GM19023 (cell line): ENCODE measurements at regions not wholly inside any gene's neighbourhood (a gene's known extent, or its start where the extent isn't known, plus 50 kb on each side); places are given as distances from the start of the nearest gene placed in this dataset.
A peak's percentile ranks its signal among the peaks of the same experiment; 100 is the strongest.
"Not testable (repeated sequence)": the region's sequence is repeated elsewhere in the genome, so short reads cannot be mapped to it uniquely, and the experiment has no call there.

ENCODE experiments used
- ATAC-seq: cut with Tn5 transposase; IDR thresholded peaks from one replicate; pipeline ENCODE4 v1.9.1; 2021; ENCODE audit warnings: mild to moderate bottlenecking, moderate library complexity; ENCODE audit not compliant: unreplicated experiment

GRCh38 chr2:75932996-75933395 lies 222.3 kb upstream of the GCFC2 start:
- ATAC-seq = no peak

DNA sequence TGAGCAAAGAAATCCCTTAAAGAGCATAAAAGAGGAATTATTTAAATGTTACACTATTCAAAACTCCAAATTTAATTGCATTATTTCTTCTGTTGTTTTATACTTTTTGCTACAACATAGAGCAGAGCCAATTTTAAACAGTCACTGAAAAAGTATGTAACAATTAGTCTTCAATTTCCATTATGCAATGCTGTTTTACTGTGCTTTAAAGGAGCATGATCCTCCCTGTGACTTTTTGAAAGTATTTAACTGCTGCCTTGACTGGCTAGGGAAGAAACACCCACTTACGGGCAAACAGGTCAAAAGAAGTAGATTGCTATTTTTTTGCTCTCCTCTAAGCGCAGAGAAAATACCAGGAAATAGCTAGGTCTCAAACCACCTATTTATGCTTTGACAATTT lies 217.4 kb upstream of the GCFC2 start:
- no peak for ATAC-seq

GRCh38 chr2:75925331-75926024 lies 214.8 kb upstream of the GCFC2 start:
- no peak for ATAC-seq

GRCh38 chr2:75922191-75922590 lies 211.5 kb upstream of the GCFC2 start:
- ATAC-seq = no peak

DNA sequence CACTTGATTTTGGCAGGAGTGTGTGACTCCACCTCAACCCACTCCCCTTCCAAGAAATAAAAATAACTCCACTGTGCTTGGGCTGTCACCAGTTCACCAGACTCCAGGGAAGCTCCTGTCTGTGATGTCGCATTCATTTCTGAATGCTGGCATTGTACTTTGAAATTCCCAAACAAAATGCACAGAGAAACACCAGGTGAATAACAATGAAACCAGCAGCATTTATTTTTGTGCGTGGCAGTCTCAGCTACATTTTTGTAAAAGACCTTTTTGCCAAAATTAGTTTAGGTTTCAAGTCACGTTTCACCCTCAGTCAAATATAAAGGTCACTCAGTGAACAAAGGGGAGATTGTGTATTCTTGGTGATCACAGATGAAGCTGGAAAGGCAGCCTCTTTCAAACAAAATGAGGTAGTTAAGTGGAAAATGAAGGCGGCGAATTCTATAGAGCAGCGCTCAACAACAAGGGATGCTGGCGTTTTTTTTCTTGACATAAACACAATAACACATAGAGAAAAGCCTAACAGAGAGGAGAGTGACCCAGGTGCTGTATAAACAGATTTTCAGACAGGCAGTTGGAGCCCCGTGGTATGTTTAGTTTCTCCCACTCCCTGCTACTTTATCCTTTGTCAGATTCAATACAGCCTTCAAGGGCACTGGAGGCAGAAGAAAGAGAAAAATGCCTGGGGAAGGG lies 210.3 kb upstream of the GCFC2 start:
- no peak for ATAC-seq

- no peak for ATAC-seq
Measured at GRCh38 chr2:75915851-75916634, 205.3 kb upstream of the GCFC2 start.

DNA sequence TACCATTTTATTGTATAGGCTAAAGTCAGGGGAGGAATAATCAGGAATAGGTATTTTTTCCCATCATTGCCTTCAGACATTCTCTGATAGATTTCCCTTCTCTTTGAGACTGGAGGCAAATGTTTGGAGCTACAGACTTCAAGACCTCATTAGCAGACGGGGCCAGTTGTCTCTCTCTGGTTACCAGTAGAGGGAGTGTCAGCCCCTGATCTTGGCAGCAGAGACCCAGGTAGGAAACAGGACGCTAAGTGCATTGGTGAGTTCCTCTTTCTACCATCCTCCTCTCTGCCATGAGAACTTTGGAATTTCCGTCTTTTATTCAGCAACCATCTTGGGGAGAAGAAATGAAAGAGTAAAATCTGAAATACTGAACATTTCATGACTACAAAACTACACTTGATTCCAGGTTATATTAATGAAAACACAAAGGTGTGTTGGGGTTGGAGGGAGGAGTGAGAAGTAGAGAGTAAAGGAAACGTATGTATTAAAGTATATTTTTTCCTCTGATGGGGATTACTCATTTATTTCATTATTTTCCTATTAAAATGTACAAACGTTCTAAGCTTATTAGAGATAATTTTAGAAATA lies 186.2 kb upstream of the GCFC2 start:
- ATAC-seq = peak; percentile 84

- peak; percentile 70 for ATAC-seq
Measured at GRCh38 chr2:75894170-75894569, 183.5 kb upstream of the GCFC2 start.

DNA sequence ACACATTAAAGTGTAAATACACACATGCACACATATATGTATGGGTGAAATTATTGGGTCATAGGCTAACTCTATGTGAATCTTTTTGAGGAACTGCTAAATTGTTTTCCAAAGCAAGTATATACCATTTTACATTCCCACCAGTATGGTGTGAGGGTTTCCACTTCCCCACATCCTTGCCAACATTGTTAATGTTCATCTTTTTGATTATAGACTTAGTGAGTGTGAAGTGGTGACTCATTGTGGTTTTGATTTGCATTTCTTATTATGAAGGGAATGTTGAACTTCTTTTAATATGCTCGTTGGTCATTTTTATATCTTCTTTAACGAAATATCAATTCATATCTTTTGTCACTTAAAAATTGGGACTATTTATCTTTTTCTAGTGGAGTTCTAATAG lies 181.8 kb upstream of the GCFC2 start:
- no peak for ATAC-seq

DNA sequence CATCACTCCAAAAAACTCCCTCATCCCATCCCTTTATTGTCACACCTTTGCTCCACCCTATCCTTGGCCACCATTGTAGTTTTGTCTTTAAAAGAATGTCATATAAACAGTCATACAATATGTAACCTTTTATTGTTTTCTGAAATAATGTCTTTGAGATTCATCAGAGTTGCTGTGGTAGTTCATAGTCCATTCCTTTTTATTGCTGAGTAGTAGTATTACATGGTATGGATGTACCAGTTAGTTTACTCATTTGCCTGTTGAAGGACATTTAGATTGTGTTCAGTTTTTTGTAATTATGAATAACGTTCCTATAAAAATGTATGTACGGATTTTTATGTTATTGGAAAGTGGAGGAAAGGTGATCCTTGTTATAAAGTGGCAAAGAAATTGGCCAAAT lies 171.8 kb upstream of the GCFC2 start:
- ATAC-seq = no peak

- not testable (repeated sequence) for ATAC-seq
Measured at GRCh38 chr2:75875606-75876005, 164.9 kb upstream of the GCFC2 start.

GRCh38 chr2:75871762-75872614 lies 161.3 kb upstream of the GCFC2 start:
- not testable (repeated sequence) for ATAC-seq

GRCh38 chr2:75870651-75871137 lies 160.0 kb upstream of the GCFC2 start:
- peak; percentile 82 for ATAC-seq

DNA sequence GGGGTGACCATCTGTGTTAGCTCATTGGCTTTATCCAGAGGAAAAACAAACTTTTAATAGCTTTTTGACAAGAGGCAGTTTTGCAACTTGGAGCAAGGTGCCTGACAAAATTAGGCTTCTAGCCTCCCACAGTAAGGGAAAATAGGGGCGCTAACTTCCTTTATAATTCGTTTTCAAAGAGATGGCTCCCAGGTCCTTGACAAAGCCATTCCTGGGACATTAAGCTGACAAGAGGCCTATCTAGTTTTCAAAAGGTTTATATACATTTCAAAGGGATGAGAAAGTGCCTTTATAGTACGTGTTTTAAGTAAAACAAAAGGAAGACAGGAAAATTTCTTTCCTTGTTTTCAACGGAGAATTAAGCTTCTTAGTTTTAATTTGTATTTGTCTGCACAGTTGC lies 159.4 kb upstream of the GCFC2 start:
- ATAC-seq = no peak

- no peak for ATAC-seq
Measured at GRCh38 chr2:75865702-75866101, 155.0 kb upstream of the GCFC2 start.

GRCh38 chr2:75865083-75865482 lies 154.4 kb upstream of the GCFC2 start:
- no peak for ATAC-seq

DNA sequence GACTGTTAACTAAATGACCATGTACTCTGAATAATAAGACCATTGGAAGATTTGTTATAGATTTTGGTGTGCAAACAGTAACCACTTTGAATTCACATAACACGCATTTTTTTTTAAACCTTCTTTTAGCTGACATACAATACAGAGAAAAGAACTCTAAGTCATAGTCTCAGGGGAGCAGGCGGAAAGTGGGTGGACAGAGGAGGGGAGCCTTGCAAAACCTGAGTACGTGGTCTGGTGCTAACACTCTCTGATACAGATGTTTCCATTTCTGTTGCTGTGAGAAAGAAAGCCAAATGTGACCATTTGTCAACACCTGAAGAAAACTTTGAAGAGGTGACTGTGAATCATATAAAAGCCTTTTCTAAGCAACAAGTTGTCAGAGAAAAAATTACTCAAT lies 151.8 kb upstream of the GCFC2 start:
- ATAC-seq = no peak

DNA sequence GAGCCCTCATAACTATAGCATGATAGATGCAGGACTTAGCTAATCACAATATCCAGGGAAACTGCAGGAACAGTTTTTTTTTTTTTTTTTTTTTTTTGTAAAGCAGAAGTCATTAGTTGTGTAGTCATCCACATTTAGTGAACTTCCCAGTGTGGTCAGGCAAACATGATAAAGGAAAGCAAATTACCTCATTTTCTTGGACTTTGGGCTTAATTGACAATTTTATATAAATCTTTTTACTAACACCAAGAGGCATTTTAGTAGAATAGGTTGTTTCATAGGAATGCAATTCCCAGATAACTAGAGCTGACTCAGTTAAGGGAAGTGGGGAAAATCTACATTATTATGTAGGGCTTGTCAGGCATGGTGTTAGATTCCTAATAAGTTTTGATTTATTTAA lies 142.7 kb upstream of the GCFC2 start:
- no peak for ATAC-seq

GRCh38 chr2:75852639-75853038 lies 141.9 kb upstream of the GCFC2 start:
- ATAC-seq = no peak

DNA sequence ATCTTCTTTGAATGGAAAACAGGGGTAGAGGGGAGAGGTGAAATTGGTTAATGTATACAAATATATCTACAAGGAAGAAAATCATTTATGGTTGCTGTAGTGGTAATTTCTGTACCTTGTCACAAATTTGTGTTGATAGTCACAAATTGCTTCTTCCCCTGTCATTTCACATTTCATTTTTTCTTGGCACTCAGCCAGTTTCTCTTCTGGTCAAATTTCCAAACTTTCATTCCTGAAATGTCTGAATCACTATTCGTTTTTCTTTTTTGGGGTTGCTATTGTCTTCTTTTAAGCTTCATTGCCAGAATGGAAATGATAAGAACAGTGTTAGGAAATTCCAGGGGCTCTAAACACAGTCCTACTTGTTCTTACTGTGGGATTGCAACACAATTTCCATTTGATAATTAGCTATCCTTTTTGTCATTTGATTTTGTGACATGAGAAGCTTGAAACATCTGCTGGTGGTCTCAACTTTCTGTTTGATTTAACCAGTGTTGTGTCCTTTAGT lies 136.0 kb upstream of the GCFC2 start:
- no peak for ATAC-seq
